GM12873 (cell line): ENCODE measurements at regions not wholly inside any gene's neighbourhood (a gene's known extent, or its start where the extent isn't known, plus 50 kb on each side); places are given as distances from the start of the nearest gene placed in this dataset.

Source experiments
- TF ChIP-seq, protein P1 (sequence below): IDR thresholded peaks from 2 replicates; pipeline ENCODE4 v1.5.1; 2012; ENCODE audit warnings: low read depth, mild to moderate bottlenecking, moderate library complexity, low read length, control low read depth; ENCODE audit not compliant: insufficient read depth; ENCODE audit errors: missing control alignments

DNA sequence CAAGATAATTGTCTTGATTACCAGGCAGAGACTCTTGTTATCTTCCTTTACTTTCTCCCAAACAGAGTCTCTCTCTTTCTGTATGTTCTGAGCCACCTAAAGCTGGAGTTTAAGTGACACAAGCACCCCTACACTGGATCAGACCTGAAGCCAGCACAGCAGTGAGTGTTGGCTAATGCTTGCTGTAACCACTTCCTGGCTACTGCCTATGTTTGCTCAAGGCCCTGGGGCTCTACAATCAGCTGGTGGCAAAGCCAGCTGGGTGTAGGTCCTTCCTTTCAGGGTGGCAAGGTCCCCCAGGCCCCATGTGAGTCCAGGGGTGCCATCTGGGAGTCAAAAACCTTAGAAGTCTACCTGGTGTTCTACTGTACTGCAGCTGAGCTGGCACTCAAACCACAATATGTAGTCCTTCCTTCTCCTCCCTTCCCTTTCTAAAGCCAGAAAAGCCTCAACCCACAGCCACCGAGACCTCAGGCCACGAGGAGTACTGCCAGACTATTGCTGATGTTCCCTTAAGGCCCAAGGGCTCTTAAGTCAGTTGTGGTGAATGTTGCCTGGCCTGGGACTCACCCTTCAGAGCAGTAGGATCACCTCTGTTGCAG, 416.3 kb downstream of the ADRA2A start:
- TF ChIP-seq, protein P1, sequence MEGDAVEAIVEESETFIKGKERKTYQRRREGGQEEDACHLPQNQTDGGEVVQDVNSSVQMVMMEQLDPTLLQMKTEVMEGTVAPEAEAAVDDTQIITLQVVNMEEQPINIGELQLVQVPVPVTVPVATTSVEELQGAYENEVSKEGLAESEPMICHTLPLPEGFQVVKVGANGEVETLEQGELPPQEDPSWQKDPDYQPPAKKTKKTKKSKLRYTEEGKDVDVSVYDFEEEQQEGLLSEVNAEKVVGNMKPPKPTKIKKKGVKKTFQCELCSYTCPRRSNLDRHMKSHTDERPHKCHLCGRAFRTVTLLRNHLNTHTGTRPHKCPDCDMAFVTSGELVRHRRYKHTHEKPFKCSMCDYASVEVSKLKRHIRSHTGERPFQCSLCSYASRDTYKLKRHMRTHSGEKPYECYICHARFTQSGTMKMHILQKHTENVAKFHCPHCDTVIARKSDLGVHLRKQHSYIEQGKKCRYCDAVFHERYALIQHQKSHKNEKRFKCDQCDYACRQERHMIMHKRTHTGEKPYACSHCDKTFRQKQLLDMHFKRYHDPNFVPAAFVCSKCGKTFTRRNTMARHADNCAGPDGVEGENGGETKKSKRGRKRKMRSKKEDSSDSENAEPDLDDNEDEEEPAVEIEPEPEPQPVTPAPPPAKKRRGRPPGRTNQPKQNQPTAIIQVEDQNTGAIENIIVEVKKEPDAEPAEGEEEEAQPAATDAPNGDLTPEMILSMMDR, result no peak

DNA sequence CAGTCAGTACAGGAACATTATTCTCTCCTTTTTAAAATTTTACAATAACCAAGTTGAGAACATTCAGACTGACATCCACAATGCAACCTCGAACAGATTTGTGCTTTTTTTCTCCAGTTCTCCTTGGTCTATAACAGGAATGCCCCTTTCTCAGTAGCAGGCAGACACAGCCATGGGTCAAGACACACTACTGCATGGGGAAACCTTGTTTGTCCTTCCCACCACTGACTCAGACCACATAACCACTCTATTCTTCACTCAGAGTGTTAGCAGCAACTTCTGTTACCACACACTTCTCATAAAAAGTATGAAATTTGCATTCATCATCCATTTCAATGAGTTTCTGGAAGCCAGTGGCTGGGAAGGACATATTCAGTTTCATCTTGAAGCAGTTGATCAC, 421.7 kb downstream of the ADRA2A start:
- TF ChIP-seq, protein P1, result no peak

DNA sequence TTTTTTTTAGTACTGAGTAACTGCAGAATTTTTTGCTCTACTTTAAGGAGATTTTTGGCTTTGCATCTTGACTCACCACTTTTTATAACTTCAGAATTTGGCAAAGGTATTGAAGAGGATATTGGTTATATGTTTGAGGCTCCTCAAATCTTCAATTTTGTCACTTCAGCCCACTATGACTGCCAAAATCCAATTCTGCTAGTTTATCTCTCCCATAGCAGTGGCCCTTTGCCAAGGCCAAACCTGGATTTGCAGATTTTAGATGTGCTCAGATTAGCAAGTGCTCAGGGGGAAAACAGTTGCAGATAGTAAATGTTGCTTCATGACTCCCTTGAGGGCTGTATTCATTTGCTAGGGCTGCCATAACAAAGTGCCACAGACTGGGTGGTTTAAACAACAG, 427.5 kb downstream of the ADRA2A start:
- TF ChIP-seq, protein P1, result no peak

DNA sequence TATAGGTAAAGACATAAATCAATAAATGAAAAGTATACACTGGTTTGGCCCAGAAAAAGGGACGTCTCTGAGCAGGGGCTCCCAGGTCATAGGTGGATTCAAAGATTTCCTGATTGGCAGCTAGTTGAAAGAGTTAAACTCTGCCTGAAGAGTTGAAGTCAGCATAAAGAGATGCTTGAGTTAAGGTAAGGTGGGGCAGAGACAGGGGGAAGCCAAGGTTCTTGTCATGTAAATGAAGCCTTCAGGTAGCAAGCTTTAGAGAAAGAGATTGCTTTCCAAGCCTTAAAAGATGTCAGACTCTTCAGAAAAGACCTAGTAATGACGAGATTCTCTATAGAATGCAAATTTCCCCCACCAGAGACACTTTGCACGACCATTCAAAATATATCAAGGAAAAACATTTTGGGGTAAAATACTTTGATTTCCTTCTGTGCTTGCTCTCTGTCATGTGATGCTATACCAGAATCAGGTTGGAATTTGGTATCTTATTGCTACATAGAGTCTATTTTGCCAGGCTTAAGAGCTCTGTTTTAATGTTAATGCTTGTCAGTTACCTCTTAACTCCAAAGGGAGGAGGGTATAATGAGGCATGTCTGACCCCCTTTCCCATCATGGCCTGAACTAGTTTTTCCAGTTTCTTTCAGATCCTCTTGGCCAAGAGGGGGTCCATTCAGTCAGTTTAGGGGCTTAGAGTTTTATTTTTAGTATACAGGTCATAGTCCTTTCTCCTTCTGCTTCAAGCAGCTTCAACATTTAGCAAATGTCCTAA, 429.6 kb downstream of the ADRA2A start:
- TF ChIP-seq, protein P1, result no peak

DNA sequence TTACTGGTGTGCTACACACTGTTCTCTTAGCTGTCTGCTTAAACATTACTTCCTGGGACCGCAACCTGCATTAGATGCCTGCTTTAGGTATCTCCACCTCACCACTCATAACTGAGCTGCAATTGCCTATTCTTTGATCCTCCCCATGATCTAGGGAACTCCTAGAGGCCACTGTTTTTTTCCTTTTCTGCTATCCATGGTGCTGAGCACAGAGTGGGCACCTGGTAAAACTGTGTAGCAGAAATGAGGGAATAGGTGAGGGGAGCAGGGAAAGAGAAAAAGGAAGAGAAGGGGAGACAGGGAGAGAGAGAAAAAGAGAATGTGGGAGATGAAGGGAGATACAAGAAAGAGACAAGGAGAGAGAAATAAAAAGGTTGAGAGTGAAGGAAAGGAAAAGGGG, 434.9 kb downstream of the ADRA2A start:
- TF ChIP-seq, protein P1, result no peak

DNA sequence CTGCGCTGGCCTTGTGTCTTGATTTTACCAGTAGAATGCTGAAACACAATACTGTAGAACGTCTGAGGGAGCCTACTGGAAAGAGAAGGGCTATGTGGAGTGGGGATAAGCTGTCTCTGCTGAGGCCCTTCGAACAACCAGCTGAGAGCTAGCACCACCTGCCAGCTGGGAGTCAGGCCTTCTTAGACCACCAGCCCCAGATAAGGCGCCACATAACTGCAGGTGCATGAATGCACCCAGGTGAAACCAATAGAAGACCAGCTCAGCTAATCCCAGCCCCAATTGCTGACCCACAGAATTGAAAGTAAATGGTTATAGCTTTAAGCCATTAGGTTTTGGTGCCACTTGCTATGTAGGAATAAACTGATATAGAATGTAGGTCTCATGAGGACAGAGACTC, 438.4 kb downstream of the ADRA2A start:
- TF ChIP-seq, protein P1, result no peak

DNA sequence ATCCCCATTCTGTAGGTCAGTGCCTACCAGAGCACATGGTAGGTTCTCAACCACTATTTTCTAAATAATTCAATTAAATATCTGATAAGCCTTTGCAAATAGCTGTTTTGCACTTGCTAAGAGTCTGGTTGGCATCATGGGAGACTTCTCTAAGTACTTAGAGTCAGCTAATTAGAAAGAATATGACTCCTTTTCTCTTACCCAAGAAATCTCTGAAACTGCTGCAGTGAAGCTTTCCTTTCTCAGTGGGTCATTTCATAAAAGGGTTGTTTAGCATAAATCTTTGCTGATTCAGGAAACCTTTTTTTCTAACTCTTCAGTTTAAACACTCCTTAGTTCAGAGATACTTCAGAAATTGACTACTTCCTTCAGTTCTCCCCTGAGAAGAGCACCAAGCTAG, 438.9 kb downstream of the ADRA2A start:
- TF ChIP-seq, protein P1, result no peak
